Fibroblast of mammary gland (primary cell): ENCODE measurements at regions not wholly inside any gene's neighbourhood (a gene's known extent, or its start where the extent isn't known, plus 50 kb on each side); places are given as distances from the start of the nearest gene placed in this dataset.

Experiments used
- DNase-seq: peaks from one replicate; pipeline ENCODE4 v3.0.0-alpha.2; 2010; ENCODE audit warnings: low read depth
- H3K4me3 ChIP-seq: 2 replicates; pipeline ENCODE4 v1.5.1; 2011; ENCODE audit warnings: low read depth, mild to moderate bottlenecking, low read length, moderate library complexity; ENCODE audit not compliant: control insufficient read depth
- TF ChIP-seq, protein P1 (sequence below): conservative IDR thresholded peaks from 2 replicates; pipeline ENCODE4 v1.5.1; 2011; ENCODE audit warnings: low read depth, low read length, inconsistent platforms; ENCODE audit not compliant: control insufficient read depth, insufficient read depth

DNA sequence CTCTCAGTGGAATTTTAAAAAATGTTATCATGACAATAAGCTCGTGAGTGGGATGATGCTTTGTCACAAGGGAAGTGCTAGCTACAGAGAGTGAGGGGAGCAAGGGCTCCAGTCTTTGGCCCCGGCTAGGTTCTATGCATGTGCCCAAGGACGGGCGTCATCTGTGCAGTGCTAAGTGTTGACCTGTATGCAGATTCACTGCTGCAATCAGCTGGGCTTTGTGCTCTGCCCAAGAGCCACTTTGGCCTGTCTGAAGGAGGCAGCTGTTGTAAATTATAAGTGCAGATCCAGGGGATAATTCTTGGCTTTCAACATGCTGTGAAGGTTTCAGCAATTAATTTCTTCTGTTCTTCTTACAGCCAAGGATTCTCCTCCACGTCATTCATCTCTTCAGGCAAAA lies 268.6 kb downstream of the PSAT1 start:
- peak; percentile 13 for DNase-seq
- H3K4me3 ChIP-seq, result no peak overlapping the region
- TF ChIP-seq, protein P1, sequence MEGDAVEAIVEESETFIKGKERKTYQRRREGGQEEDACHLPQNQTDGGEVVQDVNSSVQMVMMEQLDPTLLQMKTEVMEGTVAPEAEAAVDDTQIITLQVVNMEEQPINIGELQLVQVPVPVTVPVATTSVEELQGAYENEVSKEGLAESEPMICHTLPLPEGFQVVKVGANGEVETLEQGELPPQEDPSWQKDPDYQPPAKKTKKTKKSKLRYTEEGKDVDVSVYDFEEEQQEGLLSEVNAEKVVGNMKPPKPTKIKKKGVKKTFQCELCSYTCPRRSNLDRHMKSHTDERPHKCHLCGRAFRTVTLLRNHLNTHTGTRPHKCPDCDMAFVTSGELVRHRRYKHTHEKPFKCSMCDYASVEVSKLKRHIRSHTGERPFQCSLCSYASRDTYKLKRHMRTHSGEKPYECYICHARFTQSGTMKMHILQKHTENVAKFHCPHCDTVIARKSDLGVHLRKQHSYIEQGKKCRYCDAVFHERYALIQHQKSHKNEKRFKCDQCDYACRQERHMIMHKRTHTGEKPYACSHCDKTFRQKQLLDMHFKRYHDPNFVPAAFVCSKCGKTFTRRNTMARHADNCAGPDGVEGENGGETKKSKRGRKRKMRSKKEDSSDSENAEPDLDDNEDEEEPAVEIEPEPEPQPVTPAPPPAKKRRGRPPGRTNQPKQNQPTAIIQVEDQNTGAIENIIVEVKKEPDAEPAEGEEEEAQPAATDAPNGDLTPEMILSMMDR, result no peak

DNA sequence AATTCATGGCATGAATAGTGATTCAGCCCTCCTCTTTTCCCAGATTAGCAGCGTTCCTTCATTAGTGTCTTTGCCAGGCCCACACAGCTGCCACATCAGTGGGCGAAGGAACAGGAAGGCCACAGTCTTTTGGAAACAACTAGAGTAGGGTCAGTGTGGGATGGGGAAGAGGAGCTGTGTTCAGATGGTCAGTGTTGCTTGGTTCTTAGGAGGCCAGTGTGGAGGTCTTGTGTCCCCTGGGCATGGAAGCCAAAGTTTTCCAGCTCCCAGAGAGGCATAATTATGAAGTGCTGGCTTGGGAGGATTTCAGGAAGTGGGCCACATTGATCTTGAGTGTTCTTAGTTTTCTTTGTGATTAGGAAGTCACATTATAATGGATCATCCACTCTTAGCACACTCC lies 269.6 kb downstream of the PSAT1 start:
- TF ChIP-seq, protein P1, result no peak
- H3K4me3 ChIP-seq, result no peak overlapping the region
- peak; percentile 4 for DNase-seq

GRCh38 chr9:78566948-78567675 lies 270.2 kb downstream of the PSAT1 start:
- DNase-seq, result peak; percentile 56
- TF ChIP-seq, protein P1, result no peak
- H3K4me3 ChIP-seq, result no peak overlapping the region

GRCh38 chr9:78567693-78568092 lies 270.8 kb downstream of the PSAT1 start:
- no peak for DNase-seq
- no peak overlapping the region for H3K4me3 ChIP-seq
- TF ChIP-seq, protein P1, result no peak

GRCh38 chr9:78568774-78569173 lies 271.8 kb downstream of the PSAT1 start:
- H3K4me3 ChIP-seq, result no peak overlapping the region
- TF ChIP-seq, protein P1, result no peak
- no peak for DNase-seq

DNA sequence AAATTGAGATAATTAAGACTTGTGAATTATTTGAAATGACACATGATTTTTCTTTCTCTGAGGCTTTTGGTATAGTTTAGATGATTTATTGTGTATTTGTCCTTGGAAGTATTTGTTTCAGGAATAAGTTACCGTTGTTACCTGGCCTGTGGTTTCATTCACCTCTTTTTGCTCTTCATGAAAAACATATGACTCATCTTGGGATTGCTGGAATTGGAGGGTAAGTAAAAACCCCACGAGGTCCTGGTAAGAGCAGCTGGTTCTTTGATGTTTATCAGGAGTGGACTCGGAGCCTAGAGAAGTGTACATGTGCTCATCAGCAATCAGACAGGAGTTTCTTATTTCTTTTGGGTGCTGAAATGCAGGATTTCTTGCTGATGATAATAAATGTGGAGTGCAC lies 275.3 kb downstream of the PSAT1 start:
- TF ChIP-seq, protein P1, result no peak
- DNase-seq, result no peak
- no peak overlapping the region for H3K4me3 ChIP-seq
